ENCODE measurements at regions not wholly inside any gene's neighbourhood (a gene's known extent, or its start where the extent isn't known, plus 50 kb on each side); places are given as distances from the start of the nearest gene placed in this dataset.

DNA sequence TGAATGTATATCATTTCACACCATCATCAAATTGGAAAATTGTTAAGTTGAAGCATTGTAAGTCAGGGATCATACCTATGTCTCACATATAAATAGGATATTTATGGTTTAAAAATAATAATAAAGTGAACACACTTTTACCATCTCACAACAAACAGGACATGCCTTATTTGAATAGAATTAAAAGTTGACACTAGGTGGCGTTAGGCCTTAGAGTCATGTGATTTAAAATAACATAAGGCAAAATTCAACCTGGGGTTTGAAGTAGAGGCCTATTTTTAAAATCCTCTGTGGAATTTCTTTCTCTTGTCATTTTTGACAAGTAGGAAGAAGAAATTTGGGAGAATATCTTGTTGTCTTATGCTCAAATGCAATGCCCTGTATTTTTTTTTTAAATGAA is 184.7 kb upstream of the PCDH15 start:
- Mint-ChIP-seq H3K4me3 (no peak overlapping the region), H3K4me1 (no peaks in the 10 kb centered on the region), H3K27me3 (ENCODE audit: low read depth) (no peaks in the 10 kb centered on the region), H3K27ac (no peak overlapping the region), H3K36me3 (ENCODE audit: low read depth) (peaks cover 9% of the 10 kb centered on the region), H3K9me3 (peaks cover 15% of the 10 kb centered on the region)
- TF ChIP-seq, protein P1, sequence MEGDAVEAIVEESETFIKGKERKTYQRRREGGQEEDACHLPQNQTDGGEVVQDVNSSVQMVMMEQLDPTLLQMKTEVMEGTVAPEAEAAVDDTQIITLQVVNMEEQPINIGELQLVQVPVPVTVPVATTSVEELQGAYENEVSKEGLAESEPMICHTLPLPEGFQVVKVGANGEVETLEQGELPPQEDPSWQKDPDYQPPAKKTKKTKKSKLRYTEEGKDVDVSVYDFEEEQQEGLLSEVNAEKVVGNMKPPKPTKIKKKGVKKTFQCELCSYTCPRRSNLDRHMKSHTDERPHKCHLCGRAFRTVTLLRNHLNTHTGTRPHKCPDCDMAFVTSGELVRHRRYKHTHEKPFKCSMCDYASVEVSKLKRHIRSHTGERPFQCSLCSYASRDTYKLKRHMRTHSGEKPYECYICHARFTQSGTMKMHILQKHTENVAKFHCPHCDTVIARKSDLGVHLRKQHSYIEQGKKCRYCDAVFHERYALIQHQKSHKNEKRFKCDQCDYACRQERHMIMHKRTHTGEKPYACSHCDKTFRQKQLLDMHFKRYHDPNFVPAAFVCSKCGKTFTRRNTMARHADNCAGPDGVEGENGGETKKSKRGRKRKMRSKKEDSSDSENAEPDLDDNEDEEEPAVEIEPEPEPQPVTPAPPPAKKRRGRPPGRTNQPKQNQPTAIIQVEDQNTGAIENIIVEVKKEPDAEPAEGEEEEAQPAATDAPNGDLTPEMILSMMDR (IDR thresholded peaks at IDR 0.05; ENCODE audit: unreplicated experiment in 3 of 3): peak; percentile 32 to 45 (median 33)

DNA sequence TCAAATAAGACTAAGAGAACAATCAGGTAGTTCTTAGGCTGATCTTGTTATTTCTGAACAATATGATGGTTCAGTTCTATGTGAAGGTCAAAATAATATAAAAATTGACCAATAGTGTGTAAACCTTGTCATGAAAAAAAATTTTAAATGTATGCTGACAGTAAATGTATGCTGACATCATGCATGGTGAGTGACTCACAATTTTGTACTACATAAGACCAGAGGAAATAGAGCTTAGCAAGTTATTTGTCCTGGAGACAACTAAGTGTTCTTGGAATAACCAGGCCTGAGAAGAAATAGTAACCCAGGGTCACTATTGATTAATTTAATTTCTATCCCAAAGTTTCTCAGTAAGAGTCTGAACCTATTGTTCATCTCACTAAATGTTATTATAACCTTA is 182.2 kb upstream of the PCDH15 start:
- Mint-ChIP-seq H3K36me3 (ENCODE audit: low read depth) (peaks cover 9% of the 10 kb centered on the region), H3K4me1 (no peaks in the 10 kb centered on the region), H3K27me3 (ENCODE audit: low read depth) (no peaks in the 10 kb centered on the region), H3K9me3 (peaks cover 2% of the 10 kb centered on the region), H3K4me3 (no peak overlapping the region), H3K27ac (no peak overlapping the region)
- TF ChIP-seq, protein P1 (IDR thresholded peaks at IDR 0.05; ENCODE audit: unreplicated experiment in 3 of 3): no peak

DNA sequence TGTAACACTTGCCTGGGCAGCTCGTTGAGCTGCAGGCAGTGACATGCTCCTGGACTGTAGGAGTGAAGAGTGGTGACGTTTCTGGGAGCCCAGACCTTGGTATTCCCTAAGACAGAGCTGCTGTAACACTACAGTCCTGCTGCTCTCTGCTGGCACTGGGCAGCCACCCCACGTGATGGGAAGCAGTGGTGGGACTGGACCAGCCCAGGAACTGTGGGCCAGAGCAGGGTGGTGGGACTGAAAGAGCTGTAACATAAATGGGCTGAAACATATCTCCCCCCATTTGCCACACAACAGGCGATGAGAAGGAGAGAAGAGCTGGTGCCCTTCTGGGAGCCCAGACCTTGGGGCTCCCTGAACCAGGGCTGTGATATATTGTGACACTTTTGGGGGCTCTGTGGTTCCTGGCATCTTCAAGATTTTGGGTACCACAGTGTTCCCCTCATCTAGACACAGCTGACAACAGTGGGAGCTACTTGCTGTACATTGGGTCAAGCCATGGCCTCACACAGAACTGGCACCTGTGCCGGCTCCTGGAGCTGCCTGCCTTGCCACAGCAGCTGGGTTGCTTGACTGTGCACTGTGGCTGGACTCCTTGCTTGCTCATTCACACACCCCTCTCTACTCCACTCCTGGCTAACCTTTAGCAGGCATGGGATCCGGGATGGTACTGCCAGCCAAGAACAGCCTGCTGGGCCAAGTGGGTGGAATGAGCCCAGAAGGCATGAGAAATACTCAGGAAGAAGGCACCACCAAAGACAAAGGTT is 161.3 kb upstream of the PCDH15 start:
- TF ChIP-seq, protein P1 (IDR thresholded peaks at IDR 0.05; ENCODE audit: unreplicated experiment in 3 of 3): no peak
- H3K4me1 Mint-ChIP-seq: no peaks in the 10 kb centered on the region
- H3K4me3 Mint-ChIP-seq: no peak overlapping the region
- no peaks in the 10 kb centered on the region for H3K36me3 Mint-ChIP-seq (ENCODE audit: low read depth)
- H3K9me3 Mint-ChIP-seq: no peaks in the 10 kb centered on the region
- H3K27ac Mint-ChIP-seq: no peak overlapping the region
- no peaks in the 10 kb centered on the region for H3K27me3 Mint-ChIP-seq (ENCODE audit: low read depth)

DNA sequence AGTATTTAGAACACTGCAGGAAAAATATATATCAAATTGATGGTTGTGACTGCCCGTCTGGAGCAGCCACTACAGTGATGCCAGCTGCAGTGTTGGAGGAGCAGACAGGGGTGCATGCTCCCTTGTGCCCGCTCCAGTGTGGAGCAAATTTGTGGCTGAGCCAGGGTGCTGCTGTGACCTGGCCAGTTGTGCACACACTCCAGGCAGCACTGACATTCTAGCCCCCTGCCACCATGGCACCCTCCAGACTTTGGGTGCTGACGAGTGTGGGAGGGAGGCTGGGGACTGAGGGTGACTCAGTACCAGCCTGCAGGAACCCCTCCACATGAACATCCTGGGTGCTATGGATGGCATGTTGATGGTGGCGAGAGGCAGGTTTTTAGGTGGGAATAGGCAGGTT is 160.0 kb upstream of the PCDH15 start:
- no peak overlapping the region for H3K27ac Mint-ChIP-seq
- no peaks in the 10 kb centered on the region for H3K4me1 Mint-ChIP-seq
- no peaks in the 10 kb centered on the region for H3K36me3 Mint-ChIP-seq (ENCODE audit: low read depth)
- no peak overlapping the region for H3K4me3 Mint-ChIP-seq
- TF ChIP-seq, protein P1 (IDR thresholded peaks at IDR 0.05; ENCODE audit: unreplicated experiment in 3 of 3): no peak
- no peaks in the 10 kb centered on the region for H3K9me3 Mint-ChIP-seq
- H3K27me3 Mint-ChIP-seq (ENCODE audit: low read depth): no peaks in the 10 kb centered on the region

DNA sequence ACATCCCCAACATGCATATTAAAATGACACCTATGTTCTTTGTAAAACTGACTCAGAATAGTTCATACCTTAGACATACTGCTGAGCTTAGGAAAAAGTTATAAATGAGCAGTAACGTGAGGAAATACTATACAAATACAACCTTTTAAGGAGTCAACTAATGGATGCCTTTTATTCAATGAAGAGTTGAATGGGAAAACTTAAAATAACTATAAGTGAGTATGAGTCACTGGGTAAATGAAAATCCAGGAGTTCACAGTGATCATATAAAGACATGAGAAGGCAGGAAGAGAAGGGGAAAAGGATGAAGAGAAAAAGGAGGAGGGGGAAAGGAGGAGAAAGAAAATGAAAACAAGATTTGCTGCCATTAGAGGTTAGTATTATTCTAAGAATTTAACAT is 157.8 kb upstream of the PCDH15 start:
- Mint-ChIP-seq H3K4me3 (no peak overlapping the region), H3K27ac (no peak overlapping the region), H3K4me1 (no peaks in the 10 kb centered on the region), H3K36me3 (ENCODE audit: low read depth) (no peaks in the 10 kb centered on the region), H3K27me3 (ENCODE audit: low read depth) (no peaks in the 10 kb centered on the region), H3K9me3 (no peaks in the 10 kb centered on the region)
- TF ChIP-seq, protein P1 (IDR thresholded peaks at IDR 0.05; ENCODE audit: unreplicated experiment in 3 of 3): no peak

DNA sequence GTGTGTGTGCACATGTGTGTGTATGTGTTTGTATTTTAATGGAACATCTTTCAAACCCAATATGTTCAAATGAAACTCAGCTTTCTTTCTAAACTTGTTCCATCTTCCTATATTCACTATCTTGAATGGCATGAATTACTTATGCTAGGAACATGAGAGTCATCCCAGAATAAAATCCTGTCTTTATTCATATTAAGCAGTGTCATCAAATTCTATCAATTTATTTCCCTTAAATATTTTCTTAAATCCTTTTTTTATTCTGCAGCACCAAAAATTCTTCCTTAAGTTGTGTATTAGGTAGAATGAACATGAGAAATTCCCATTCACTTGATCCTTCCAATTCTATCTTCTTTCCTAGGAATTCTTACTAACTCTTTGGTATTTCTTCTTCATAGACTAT is 146.6 kb upstream of the PCDH15 start:
- H3K4me3 Mint-ChIP-seq: no peak overlapping the region
- H3K9me3 Mint-ChIP-seq: peaks cover 3% of the 10 kb centered on the region
- H3K27ac Mint-ChIP-seq: no peak overlapping the region
- no peaks in the 10 kb centered on the region for H3K27me3 Mint-ChIP-seq (ENCODE audit: low read depth)
- TF ChIP-seq, protein P1 (IDR thresholded peaks at IDR 0.05; ENCODE audit: unreplicated experiment in 3 of 3): no peak
- no peaks in the 10 kb centered on the region for H3K4me1 Mint-ChIP-seq
- no peaks in the 10 kb centered on the region for H3K36me3 Mint-ChIP-seq (ENCODE audit: low read depth)

Measured in nephron (organoid).